ENCODE measurements at regions not wholly inside any gene's neighbourhood (a gene's known extent, or its start where the extent isn't known, plus 50 kb on each side); places are given as distances from the start of the nearest gene placed in this dataset.

GRCh38 chr6:169833258-169833794 lies 81.9 kb downstream of the ERMARD start:
- no peak overlapping the region for H3K27ac Mint-ChIP-seq
- no peaks in the 10 kb centered on the region for H3K36me3 ChIP-seq (ENCODE audit: insufficient read depth)
- H3K4me3 ChIP-seq = no peak overlapping the region
- TF ChIP-seq CTCF (conservative IDR thresholded peaks at IDR 0.05; ENCODE audit: low read depth in 2 of 2) (peak in 1 of 2 experiments; percentile 27; a peak in 2 of 4 replicates), ETS1 (IDR thresholded peaks at IDR 0.05) (no peak)
- H3K27ac ChIP-seq (ENCODE audit: low read depth) = no peak overlapping the region
- H3F3A ChIP-seq (replicated peaks; ENCODE audit: low read depth) = no peaks in the 10 kb centered on the region
- no peak overlapping the region for H3K4me2 ChIP-seq
- H3K4me3 Mint-ChIP-seq = no peak overlapping the region
- H3K27me3 ChIP-seq (ENCODE audit: insufficient read depth) = no peaks in the 10 kb centered on the region
- H3K27me3 Mint-ChIP-seq (ENCODE audit: insufficient read depth, low read depth, poor library complexity) = peaks cover 6% of the 10 kb centered on the region
- no peaks in the 10 kb centered on the region for H4K20me1 ChIP-seq (replicated peaks; ENCODE audit: insufficient read depth)
- peaks cover 18% of the 10 kb centered on the region for H3K4me1 Mint-ChIP-seq
- 0 out of 2 replicates have a peak, but pooled peaks cover 6% of the 10 kb centered on the region for H3K4me1 ChIP-seq (ENCODE audit: insufficient read depth)
- no peak overlapping the region for H2AFZ ChIP-seq
- H3K79me2 ChIP-seq (replicated peaks; ENCODE audit: insufficient read depth) = no peaks in the 10 kb centered on the region
- ATAC-seq (no peak), DNase-seq (ENCODE audit: low spot score) (no peak)
- no peaks in the 10 kb centered on the region for H3K36me3 Mint-ChIP-seq (ENCODE audit: low read depth)
- H3K9me2 ChIP-seq (ENCODE audit: insufficient read depth) = no peaks in the 10 kb centered on the region
- H3K9me3 Mint-ChIP-seq = no peaks in the 10 kb centered on the region; the same call in 2 of the 3 replicates

- DNase-seq (ENCODE audit: low spot score) (no peak), ATAC-seq (no peak)
- no peaks in the 10 kb centered on the region for H3K27me3 ChIP-seq (ENCODE audit: insufficient read depth)
- peaks cover 24% of the 10 kb centered on the region for H3K4me1 Mint-ChIP-seq
- H3K4me3 Mint-ChIP-seq = no peak overlapping the region
- no peaks in the 10 kb centered on the region for H3F3A ChIP-seq (replicated peaks; ENCODE audit: low read depth)
- H3K4me2 ChIP-seq = no peak overlapping the region
- 0 out of 3 replicates have a peak, but pooled peaks cover 3% of the 10 kb centered on the region for H3K36me3 Mint-ChIP-seq (ENCODE audit: low read depth)
- no peaks in the 10 kb centered on the region for H3K9me2 ChIP-seq (ENCODE audit: insufficient read depth)
- H3K4me1 ChIP-seq (ENCODE audit: insufficient read depth) = 0 out of 2 replicates have a peak, but pooled peaks cover 6% of the 10 kb centered on the region
- H3K9me3 Mint-ChIP-seq = peaks cover 4% of the 10 kb centered on the region
- H3K4me3 ChIP-seq = no peak overlapping the region
- H3K27ac ChIP-seq (ENCODE audit: low read depth) = no peak overlapping the region
- H3K79me2 ChIP-seq (replicated peaks; ENCODE audit: insufficient read depth) = no peaks in the 10 kb centered on the region
- no peaks in the 10 kb centered on the region for H3K36me3 ChIP-seq (ENCODE audit: insufficient read depth)
- H3K27me3 Mint-ChIP-seq (ENCODE audit: insufficient read depth, low read depth, poor library complexity) = peaks cover 10% of the 10 kb centered on the region
- peak overlapping the region; percentile 72; the same call in 1 of the 2 replicates for H2AFZ ChIP-seq
- no peaks in the 10 kb centered on the region for H4K20me1 ChIP-seq (replicated peaks; ENCODE audit: insufficient read depth)
- H3K27ac Mint-ChIP-seq = no peak overlapping the region
- TF ChIP-seq ZNF462 (CRISPR knock-in tag; IDR thresholded peaks at IDR 0.05) (no peak), POLR2AphosphoS5 (IDR thresholded peaks at IDR 0.05; ENCODE audit: low read depth) (no peak), JUNB (IDR thresholded peaks at IDR 0.05; ENCODE audit: unreplicated experiment) (no peak), EZH2phosphoT487 (IDR thresholded peaks at IDR 0.05; ENCODE audit: unreplicated experiment) (no peak), REST (IDR thresholded peaks at IDR 0.05; ENCODE audit: unreplicated experiment) (no peak)
Measured at GRCh38 chr6:169832247-169832948, 81.0 kb downstream of the ERMARD start.

Data from GM23338 (cell line).